ENCODE measurements at regions not wholly inside any gene's neighbourhood (a gene's known extent, or its start where the extent isn't known, plus 50 kb on each side); places are given as distances from the start of the nearest gene placed in this dataset.

DNA sequence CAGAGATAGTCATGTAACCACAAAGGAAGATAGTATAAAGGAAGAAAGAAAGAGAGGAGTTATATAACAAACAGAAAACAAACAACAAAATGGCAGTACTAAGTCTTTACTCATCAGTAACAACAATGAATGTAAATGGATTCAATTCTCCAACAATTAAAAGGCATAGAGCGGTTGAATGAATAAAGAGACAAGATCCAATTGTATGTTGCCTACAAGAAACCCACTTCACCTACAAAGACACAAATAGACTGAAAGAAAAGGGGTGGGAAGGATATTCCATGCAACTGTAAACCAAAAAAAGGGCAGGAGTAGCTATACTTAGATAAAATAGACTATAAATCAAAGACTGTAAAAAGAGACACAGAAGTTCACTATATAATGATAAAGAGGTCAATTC lies 157.3 kb upstream of the CREB1 start:
- no peak for TF ChIP-seq RAD21 (IDR thresholded peaks at IDR 0.05)
- TF ChIP-seq CTCF (IDR thresholded peaks at IDR 0.05; ENCODE audit: low read depth, low read length, missing input control) = no peak
- TF ChIP-seq GABPA (IDR thresholded peaks at IDR 0.05 in 1 of 2, conservative IDR thresholded peaks at IDR 0.05 in 1 of 2) = no peak
- no peak for TF ChIP-seq MAX (IDR thresholded peaks at IDR 0.05)
- TF ChIP-seq HNF4A (conservative IDR thresholded peaks at IDR 0.05) = no peak
- TF ChIP-seq TAF1 (conservative IDR thresholded peaks at IDR 0.05) = no peak
- TF ChIP-seq, protein P1, sequence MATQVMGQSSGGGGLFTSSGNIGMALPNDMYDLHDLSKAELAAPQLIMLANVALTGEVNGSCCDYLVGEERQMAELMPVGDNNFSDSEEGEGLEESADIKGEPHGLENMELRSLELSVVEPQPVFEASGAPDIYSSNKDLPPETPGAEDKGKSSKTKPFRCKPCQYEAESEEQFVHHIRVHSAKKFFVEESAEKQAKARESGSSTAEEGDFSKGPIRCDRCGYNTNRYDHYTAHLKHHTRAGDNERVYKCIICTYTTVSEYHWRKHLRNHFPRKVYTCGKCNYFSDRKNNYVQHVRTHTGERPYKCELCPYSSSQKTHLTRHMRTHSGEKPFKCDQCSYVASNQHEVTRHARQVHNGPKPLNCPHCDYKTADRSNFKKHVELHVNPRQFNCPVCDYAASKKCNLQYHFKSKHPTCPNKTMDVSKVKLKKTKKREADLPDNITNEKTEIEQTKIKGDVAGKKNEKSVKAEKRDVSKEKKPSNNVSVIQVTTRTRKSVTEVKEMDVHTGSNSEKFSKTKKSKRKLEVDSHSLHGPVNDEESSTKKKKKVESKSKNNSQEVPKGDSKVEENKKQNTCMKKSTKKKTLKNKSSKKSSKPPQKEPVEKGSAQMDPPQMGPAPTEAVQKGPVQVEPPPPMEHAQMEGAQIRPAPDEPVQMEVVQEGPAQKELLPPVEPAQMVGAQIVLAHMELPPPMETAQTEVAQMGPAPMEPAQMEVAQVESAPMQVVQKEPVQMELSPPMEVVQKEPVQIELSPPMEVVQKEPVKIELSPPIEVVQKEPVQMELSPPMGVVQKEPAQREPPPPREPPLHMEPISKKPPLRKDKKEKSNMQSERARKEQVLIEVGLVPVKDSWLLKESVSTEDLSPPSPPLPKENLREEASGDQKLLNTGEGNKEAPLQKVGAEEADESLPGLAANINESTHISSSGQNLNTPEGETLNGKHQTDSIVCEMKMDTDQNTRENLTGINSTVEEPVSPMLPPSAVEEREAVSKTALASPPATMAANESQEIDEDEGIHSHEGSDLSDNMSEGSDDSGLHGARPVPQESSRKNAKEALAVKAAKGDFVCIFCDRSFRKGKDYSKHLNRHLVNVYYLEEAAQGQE (IDR thresholded peaks at IDR 0.05) = no peak
- TF ChIP-seq, protein P2, sequence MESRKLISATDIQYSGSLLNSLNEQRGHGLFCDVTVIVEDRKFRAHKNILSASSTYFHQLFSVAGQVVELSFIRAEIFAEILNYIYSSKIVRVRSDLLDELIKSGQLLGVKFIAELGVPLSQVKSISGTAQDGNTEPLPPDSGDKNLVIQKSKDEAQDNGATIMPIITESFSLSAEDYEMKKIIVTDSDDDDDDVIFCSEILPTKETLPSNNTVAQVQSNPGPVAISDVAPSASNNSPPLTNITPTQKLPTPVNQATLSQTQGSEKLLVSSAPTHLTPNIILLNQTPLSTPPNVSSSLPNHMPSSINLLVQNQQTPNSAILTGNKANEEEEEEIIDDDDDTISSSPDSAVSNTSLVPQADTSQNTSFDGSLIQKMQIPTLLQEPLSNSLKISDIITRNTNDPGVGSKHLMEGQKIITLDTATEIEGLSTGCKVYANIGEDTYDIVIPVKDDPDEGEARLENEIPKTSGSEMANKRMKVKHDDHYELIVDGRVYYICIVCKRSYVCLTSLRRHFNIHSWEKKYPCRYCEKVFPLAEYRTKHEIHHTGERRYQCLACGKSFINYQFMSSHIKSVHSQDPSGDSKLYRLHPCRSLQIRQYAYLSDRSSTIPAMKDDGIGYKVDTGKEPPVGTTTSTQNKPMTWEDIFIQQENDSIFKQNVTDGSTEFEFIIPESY (IDR thresholded peaks at IDR 0.05) = no peak
- TF ChIP-seq YY1 (IDR thresholded peaks at IDR 0.05) = no peak

All from liver (tissue), 3 donors.